GM18520 (cell line): ENCODE measurements at regions not wholly inside any gene's neighbourhood (a gene's known extent, or its start where the extent isn't known, plus 50 kb on each side); places are given as distances from the start of the nearest gene placed in this dataset.

Experiments used
- ATAC-seq: cut with Tn5 transposase; IDR thresholded peaks from one replicate; pipeline ENCODE4 v1.9.1; 2021; ENCODE audit not compliant: unreplicated experiment

GRCh38 chr4:163582703-163583102, 88.2 kb downstream of the TMA16 start:
- ATAC-seq: no peak

- ATAC-seq: peak; percentile 58
Measured at GRCh38 chr4:163587867-163588266, 93.4 kb downstream of the TMA16 start.

- no peak for ATAC-seq
Measured at GRCh38 chr4:163588532-163588931, 94.0 kb downstream of the TMA16 start.

- no peak for ATAC-seq
Measured at GRCh38 chr4:163590103-163590502, 95.6 kb downstream of the TMA16 start.

GRCh38 chr4:163590619-163591264, 96.3 kb downstream of the TMA16 start:
- no peak for ATAC-seq

GRCh38 chr4:163591614-163592020, 97.1 kb downstream of the TMA16 start:
- peak; percentile 70 for ATAC-seq

- no peak for ATAC-seq
Measured at GRCh38 chr4:163592212-163592611, 97.7 kb downstream of the TMA16 start.

- no peak for ATAC-seq
Measured at GRCh38 chr4:163595580-163595979, 101.1 kb downstream of the TMA16 start.

GRCh38 chr4:163598028-163598427, 103.5 kb downstream of the TMA16 start:
- ATAC-seq: peak; percentile 50

GRCh38 chr4:163598489-163598888, 104.0 kb downstream of the TMA16 start:
- peak; percentile 15 for ATAC-seq

- ATAC-seq: no peak
Measured at GRCh38 chr4:163600727-163601126, 106.2 kb downstream of the TMA16 start.

GRCh38 chr4:163603257-163603656, 108.8 kb downstream of the TMA16 start:
- ATAC-seq: no peak

GRCh38 chr4:163606896-163607691, 112.6 kb downstream of the TMA16 start:
- ATAC-seq: no peak

- no peak for ATAC-seq
Measured at GRCh38 chr4:163609019-163609418, 114.5 kb downstream of the TMA16 start.

- no peak for ATAC-seq
Measured at GRCh38 chr4:163610648-163611047, 116.2 kb downstream of the TMA16 start.

- no peak for ATAC-seq
Measured at GRCh38 chr4:163611182-163611581, 116.7 kb downstream of the TMA16 start.

GRCh38 chr4:163611784-163612445, 117.4 kb downstream of the TMA16 start:
- ATAC-seq: peak; percentile 65

- ATAC-seq: no peak
Measured at GRCh38 chr4:163612762-163613161, 118.3 kb downstream of the TMA16 start.

GRCh38 chr4:163613383-163613782, 118.9 kb downstream of the TMA16 start:
- ATAC-seq: no peak

- ATAC-seq: no peak
Measured at GRCh38 chr4:163614866-163615265, 120.4 kb downstream of the TMA16 start.

- peak; percentile 34 for ATAC-seq
Measured at GRCh38 chr4:163618845-163619244, 124.4 kb downstream of the TMA16 start.

- no peak for ATAC-seq
Measured at GRCh38 chr4:163620738-163621137, 126.2 kb downstream of the TMA16 start.
